GM19239 (cell line): ENCODE measurements at regions not wholly inside any gene's neighbourhood (a gene's known extent, or its start where the extent isn't known, plus 50 kb on each side); places are given as distances from the start of the nearest gene placed in this dataset.
"Not testable (repeated sequence)": the region's sequence is repeated elsewhere in the genome, so short reads cannot be mapped to it uniquely, and the experiment has no call there.

Experiments
- DNase-seq: peaks from one replicate; pipeline ENCODE4 v3.0.0; 2011; ENCODE audit warnings: low spot score; ENCODE audit not compliant: insufficient read length
- FAIRE-seq: peaks from 2 replicates; lab custom pipeline; 2011; peaks lifted over from hg19 to GRCh38; lab: Jason Lieb, UNC

DNA sequence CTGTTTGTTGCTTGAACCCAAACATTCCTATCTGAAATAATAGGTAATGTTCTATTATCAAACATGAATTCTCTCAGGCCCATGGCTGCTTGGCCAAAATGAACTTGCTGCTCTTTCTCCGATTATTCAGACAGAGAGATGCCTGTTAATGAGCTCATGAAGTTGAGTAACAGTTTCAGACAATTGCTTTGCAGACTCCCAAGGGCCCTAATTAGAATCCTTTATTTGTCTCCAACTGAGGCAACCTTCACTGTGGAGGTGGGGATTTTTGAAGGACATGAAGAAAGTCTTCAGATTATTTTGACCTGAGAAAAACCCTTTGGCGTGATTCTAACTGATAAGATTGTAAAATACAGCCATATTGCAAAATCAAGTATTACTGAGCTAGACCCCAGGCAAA is 466.7 kb downstream of the NFIB start:
- no peak for FAIRE-seq
- DNase-seq, result no peak

DNA sequence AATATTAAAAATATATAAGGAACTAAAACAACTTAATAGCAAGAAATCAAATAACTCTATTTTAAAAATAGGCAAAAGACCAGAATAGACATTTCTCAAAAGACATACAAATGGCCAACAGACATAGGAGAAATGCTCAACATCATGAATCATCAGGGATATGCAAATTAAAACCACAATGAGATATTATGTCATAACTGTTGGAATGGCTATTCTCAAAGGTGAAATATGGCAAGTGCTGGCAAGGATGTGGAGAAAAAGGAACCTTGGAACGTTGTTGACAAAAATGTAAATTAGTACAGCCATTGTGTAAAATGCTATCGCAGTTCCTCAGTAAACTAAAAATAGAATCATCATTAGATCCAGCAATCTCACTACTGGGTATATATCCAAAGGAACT is 468.5 kb downstream of the NFIB start:
- FAIRE-seq, result no peak
- no peak for DNase-seq

DNA sequence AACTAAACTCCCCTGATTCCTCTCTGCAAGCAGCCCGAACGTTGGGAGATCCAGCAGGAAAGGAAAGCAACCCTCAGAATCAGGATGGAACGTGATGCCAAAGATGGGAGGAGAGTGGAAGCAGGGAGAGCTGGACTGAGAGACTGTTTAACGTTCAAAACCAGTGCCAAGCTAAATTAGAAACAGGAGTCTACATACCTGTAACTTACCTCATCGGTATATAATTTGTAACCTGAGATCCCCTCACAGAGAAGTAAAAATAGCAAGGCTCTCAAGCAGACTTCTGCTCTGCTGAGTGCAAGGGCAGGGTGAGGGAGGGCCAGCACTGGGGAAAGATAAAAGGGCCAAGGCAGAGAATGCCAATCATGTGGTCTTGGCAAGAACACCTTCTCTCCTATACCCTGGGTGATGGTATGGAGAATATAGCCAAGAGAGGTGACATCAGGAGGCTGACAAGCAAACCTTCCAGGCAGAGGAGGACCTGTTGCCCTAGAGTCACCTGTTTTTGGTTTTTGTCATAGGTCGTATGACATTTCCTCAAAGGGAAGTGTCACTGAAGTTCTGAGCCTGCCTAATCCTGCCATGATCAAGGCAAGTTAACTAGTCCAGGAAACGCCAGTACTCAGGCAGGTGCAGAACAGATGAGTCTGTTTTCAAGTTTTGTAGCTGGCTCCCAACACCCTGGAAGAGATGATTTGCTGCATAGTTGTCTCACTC is 472.0 kb downstream of the NFIB start:
- DNase-seq, result no peak

DNA sequence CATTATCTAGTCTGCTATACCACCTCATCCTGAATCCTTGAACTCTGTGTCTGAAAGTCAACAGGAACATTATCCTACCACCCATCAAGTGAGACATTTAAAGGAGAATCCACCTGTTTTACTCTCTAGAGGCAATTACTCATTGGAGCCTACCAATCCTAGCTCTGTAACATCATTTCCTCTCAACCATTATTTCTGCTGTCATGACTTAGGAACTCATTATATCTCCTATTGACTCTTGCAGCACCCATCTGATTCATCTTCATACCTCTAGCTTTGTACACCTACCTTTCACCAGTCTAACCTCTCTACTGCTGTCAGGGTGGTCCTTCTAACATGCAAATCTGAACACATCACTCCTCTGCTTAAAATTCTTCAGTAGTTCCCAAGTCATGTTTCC is 481.5 kb downstream of the NFIB start:
- FAIRE-seq (no peak), DNase-seq (no peak)

More for the DNA sequence above, 472.0 kb downstream of the NFIB start:
- FAIRE-seq, result no peak

DNA sequence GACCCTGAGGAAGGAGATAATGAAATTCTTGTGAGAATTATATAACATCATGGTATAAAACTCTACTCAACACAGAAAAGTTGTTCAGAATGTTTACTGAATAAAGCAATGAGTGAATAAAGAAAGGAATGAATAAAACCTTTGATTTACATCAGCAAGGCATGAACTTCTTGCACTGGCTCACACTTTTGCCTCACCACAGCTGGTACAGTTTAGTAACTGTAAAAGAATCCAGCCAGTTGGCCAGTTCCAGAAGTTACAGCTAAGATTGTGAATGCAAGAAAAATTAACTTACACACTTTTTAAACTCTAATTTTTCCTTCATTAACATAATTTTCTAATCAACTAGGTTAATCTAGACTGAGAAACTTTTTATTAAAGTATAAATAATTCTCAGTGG is 490.9 kb downstream of the NFIB start:
- DNase-seq (no peak), FAIRE-seq (no peak)

DNA sequence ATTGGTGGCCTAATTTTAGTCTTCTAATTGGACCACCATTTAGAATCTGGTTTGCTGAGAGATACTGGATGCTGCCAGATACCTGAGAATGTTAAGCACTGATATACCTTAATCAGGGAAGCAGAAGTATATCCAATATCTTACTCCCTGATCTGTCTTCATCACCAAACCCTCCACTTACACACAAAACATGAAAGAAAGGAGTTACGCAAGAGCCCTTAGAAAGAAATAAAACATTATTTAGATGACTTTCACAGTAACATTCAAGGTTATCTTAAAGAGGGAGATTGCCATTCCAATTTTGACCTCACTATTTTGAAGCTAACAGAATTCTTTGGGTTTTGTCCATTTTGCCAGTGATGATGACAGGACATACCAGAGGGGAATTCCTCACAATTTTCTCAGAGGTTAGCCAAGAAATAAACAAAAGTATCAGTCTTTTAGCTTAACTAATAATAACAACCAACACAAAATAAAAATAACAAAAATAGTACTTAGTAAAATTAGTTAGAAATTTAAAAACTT is 496.1 kb downstream of the NFIB start:
- FAIRE-seq (no peak), DNase-seq (no peak)

DNA sequence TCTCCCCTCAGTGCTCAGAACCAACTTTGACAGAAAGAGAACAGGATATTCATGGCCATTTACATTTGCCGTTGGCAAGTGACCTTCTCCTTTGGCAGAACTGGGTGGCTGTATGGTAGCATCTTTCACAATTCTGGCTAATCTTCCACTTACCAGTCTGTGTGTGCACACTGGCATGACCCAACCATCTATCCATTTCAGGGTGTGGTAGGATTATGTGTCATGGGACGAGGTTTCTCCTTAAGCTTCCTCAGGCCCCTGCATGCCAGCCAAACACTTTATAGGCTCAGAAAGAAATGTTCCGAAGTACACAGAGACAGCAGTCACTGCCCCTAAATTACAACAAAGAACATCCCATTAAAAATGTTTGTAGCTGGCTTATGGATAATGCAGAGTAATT is 497.1 kb downstream of the NFIB start:
- DNase-seq, result no peak
- no peak for FAIRE-seq

DNA sequence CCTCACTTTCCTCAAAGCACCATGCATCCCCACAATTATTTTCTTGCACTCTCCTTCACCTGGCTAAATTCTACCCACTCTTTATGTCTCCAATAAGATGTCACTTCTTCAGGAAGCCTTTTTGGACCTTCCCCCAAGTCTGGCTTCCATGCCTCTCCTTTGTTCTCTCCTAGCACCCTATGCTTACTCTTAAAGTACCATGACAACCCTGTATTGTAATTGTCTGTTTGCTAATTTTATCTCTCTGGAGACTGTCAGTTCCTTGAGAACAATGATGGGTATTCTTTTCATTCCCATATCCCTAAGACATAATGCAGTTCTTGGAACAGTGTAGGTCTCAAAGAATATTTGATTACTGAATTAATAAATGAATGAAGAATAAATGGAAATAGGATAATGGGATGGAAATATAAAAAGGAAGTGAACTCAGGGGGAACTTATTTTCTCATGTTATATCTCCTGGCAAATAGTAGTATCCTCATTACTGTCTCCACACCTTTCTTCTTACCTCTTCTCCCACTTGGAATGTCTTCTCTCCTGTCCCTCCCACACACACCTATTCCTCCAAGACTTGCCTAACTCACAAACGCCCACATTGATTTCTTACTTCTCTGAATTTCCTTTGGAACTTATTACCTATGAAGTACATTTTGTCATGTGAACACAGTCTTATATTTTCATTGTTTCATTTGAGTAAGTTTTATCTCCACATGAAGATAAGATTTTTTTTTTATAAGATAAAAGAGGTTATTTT is 499.1 kb downstream of the NFIB start:
- FAIRE-seq, result no peak
- no peak for DNase-seq

DNA sequence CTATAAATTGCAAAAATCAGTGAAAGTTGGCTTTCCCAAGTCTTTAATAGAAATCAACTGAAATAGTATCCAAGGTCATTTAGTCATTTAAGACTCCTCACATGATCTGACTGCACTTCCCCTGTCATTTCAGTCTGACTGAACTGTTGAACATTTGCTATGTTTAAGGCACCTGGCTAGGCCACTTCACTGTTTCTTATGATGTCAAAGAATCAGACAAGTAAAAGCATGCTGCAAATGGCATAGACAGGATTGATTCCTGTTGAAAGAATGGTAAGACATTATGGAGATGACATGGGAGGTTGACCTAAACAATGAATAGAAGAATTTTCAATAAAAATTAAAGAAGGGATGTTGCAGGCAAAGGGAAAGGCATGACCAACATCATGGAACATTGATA is 502.1 kb downstream of the NFIB start:
- FAIRE-seq (no peak), DNase-seq (no peak)

DNA sequence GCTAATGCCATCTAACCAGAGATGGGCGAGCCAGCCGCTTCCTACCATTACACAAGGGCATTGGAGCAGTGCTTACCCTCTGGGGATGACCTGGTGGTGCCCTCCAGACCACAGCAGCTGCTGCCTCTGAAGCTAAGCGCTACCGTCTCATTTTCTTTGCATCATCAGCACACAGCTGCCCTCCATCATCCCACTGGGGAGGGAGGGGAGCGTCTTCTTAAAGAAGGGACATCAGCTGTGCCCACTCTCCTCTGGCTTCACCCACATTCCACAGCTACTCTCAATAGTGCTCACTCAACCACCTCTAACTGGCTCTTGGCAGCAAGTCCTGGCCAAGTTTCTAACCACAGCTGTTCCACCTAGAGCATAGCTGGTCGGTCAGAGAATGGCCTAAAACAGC is 503.4 kb downstream of the NFIB start:
- DNase-seq (no peak), FAIRE-seq (no peak)

DNA sequence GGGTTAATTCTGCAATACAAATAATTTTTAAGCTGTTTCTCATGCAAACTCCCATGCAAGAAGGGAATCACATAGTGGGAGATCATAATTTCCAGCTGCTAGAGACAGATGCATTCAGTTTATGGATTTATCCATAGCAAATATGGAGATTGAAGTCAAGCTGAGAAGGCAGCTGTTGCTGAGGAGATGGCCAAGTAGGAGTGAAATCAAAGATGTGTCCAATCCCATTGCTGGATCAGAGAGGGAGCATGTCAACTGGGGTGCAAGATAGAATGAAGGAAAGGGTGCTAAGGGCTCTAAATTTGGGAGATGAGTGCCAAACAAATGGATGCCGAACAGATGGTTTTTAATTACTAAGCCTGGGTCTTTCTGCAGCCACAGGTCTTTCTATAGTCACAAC is 504.5 kb downstream of the NFIB start:
- DNase-seq (no peak), FAIRE-seq (no peak)

DNA sequence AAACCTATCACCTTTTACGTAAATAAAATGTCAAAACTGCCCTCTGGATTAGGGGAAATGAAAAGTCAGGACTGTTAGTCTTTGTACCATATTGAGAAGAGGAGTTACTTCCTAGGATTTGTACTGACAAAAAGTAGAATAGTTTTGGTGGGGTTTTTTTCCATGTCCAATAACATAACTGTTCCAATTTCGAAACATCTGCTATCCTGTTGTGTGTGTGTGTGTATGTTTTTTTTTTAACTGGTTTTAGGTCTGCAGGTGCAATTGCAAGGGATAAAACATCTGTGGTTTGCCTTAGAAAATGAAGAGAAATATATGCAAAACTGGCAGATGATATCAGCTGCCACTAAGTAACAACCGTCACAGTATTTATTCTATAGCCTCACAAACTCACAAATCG is 506.8 kb downstream of the NFIB start:
- FAIRE-seq, result no peak
- no peak for DNase-seq

DNA sequence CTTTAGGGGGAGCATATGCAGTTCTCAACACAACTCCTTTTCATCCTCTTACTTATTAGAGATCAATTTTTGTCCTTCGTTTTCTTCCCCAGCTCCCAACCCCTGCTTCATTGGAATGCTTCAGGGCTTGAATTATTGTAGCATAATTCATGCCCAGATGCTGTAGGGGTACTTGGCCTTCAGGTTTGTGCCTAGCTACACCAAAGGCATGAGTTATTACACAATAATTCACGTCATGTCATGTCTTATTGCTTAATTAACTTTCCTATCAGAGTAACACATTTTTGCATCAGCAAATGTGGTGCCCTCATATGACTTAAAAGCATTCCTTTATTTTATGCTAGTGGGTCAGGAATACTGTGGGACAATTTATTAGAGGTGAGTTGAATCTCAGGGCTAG is 507.2 kb downstream of the NFIB start:
- FAIRE-seq (no peak), DNase-seq (no peak)

DNA sequence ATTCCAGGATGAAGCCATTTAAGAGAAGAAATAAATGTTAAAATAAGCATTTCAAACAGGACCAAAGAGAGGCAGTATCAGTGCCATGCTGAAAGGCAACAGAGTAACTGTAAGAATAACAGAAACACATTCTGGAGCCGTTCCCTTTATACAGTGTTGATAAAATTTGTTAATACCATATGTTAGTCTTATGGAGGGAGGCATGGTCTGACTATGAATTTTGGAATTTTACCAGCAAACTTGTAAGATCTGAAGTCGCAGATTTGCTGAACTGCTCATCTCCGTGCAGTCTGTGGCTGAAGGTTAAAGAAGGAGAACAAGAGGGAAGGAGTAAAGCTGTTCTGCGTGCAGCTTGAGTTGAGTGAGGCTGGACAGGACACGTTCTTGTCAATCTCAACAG is 508.4 kb downstream of the NFIB start:
- FAIRE-seq (no peak), DNase-seq (no peak)

DNA sequence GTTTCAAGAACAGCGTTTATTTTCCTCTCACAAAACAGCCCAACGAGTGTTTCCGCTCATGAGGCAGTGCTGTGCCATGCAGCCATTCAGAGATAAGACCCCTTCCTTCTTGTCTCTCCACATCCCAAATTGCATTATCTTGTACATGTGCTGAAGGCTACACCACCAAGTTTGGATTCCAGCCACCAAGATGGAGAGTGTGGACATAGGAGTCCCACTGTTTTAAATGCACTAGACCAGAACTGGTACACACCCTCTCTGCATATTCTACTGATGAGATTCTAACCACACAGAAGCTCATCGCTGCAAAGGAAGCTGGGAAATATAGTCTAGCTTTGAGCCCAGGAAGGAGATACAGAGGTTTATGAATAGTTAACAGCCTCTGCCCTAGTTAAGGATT is 509.4 kb downstream of the NFIB start:
- no peak for FAIRE-seq
- DNase-seq, result no peak

DNA sequence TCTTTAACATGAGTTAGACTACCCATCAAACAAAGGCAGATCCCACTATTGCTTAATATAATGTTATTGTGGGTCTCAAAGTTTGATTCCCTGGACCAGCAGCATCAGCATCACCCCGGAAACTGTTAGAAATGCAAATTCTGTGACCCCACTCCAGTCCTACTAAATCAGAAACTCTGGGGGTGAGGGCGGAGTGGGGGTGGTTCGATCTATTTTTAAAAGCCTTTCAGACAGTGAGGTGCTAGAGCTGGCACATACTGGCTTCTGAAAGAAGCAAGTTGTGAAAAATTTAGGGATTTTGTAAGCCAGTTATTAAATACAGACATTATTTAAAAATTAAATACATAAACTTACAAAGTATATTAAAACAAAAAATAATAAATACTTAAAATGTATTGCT is 513.2 kb downstream of the NFIB start:
- FAIRE-seq, result no peak
- no peak for DNase-seq

DNA sequence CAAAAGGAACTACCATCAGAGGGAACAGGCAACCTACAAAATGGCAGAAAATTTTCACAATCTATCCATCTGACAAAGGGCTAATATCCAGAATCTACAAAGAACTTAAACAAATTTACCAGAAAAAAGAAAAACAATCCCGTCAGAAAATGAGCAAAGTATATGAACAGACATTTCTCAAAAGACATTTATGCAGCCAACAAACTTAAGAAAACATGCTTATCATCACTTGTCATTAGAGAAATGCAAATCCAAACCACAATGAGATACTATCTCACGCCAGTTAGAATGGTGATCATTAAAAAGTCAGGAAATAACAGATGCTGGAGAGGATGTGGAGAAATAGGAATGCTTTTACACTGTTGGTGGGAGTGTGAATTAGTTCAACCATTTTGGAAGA is 516.2 kb downstream of the NFIB start:
- FAIRE-seq, result not testable (repeated sequence)

DNA sequence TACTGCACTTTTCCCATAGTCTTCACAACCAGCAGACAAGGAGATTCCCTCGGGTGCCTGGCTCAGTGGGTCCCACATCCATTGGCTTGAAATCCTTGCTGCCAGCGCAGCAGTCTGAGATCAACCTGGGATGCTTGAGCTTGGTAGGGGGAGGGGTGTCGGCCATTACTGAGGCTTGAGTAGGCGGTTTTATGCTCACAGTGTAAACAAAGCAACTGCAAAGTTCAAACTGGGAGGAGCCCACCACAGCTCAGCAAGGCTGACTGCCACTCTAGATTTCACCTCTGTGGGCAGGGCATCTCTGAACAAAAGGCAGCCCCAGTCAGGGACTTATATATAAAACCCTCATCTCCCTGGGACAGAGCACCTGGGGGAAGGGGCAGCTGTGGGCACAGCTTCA is 512.3 kb upstream of the MPDZ start:
- FAIRE-seq, result no peak

More for the DNA sequence above, 516.2 kb downstream of the NFIB start:
- not testable (repeated sequence) for DNase-seq

DNA sequence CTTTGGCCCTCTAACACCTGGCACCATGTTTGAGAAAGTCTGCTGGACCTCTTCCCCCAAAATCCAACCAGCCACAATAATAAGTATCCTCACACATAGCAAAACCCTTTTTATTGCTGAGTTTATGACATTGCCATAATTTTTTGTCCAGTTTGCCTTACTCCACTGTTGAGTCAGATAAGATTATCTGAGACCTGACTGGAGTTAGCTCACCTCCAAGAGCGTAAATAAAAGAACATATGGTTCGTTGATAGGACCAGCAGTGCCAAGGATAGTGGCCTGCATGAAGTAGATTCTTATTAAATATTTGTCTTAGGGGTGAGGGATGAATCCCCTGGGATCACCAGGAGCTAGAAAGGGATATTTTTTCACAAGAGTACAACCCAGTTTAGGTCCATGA is 510.6 kb upstream of the MPDZ start:
- FAIRE-seq (no peak), DNase-seq (no peak)

More for the DNA sequence above, 512.3 kb upstream of the MPDZ start:
- DNase-seq, result no peak

DNA sequence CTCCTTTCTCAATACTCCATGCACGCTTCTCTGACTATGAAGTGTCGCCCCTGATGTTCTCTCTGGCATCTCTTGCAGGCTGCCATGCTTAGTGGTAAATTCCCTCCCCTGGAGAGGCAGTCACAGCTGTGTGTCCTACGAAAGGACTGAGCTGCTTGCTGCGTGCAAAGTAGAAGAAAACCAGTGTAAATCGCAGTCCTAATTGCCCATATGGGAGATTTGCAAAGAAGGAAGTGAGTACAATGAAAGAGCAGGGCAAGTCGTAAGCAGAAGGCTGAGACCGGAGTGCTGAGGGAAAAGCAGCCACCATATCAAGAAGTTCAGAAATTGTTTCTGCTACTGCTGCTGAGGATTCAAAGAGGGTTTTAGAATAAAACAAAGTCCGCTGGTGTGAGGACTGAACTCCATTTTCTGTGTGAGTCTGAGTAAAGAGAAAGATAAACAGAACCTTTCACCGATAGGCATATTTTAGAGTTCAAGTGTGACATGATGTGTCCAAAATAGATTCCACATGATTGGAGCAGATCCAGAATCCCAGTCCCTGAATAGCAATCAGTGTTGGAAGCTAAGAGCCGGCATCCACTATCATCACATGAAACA is 507.8 kb upstream of the MPDZ start:
- DNase-seq, result no peak
- FAIRE-seq, result no peak

DNA sequence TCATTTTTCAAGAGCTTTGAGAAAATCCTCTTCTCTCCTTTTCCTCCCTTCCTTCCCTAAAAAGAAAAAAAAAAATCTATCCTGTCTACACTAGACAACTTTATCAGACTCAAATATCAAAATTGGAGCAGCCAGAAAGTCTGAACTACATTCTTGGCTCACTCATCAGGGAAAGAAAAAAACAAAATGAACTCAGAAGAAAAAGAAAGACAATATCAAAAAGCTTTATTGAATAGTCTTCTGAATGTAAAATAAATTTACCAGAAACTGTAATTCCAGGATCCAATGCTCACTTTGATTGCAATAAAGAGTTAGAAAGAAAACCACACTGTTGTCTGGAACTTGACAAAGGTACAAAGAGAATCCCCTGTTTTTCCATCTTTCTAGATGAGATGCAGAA is 507.2 kb upstream of the MPDZ start:
- no peak for DNase-seq
- no peak for FAIRE-seq
